CD4-positive, alpha-beta memory T cell (primary cell): ENCODE measurements at regions not wholly inside any gene's neighbourhood (a gene's known extent, or its start where the extent isn't known, plus 50 kb on each side); places are given as distances from the start of the nearest gene placed in this dataset.

Source experiments
- CTCF ChIA-PET: fragments of 350-600 bp; sonication (Branson Sonifier 250); formaldehyde crosslinking; loops from one replicate; lab custom pipeline; 2021; ENCODE audit warnings: inconsistent platforms; ENCODE audit not compliant: partially characterized antibody; lab: Charles Lee
- POLR2A ChIA-PET: fragments of 350-600 bp; sonication (Branson Sonifier 250); formaldehyde crosslinking; loops from one replicate; lab custom pipeline; 2021; ENCODE audit not compliant: partially characterized antibody; lab: Charles Lee
- DNase-seq, 5 donors: peaks; one replicate each; pipeline versions ENCODE4 v3.0.0 to v3.0.0-alpha.2; 2020 to 2022; ENCODE audit warnings: mixed read lengths in 1 of 5
- H3K27ac ChIP-seq: one replicate; pipeline ENCODE4 v1.7.0; 2013; ENCODE audit warnings: low read depth, low read length
- H3K27me3 ChIP-seq: 2 replicates; pipeline ENCODE4 v1.7.0; 2013; ENCODE audit warnings: mild to moderate bottlenecking, low read length, moderate library complexity; ENCODE audit not compliant: insufficient read depth
- H3K36me3 ChIP-seq: 2 replicates; pipeline ENCODE4 v1.7.0; 2013; ENCODE audit warnings: mild to moderate bottlenecking, low read length, moderate library complexity; ENCODE audit not compliant: insufficient read depth
- H3K4me1 ChIP-seq: 2 replicates; pipeline ENCODE4 v1.7.0; 2013; ENCODE audit warnings: mild to moderate bottlenecking, low read length, moderate library complexity; ENCODE audit not compliant: insufficient read depth
- H3K4me3 ChIP-seq, 2 donors: one replicate each; pipeline ENCODE4 v1.7.0; 2013; ENCODE audit warnings: low read length in 2 of 2, mild to moderate bottlenecking in 1 of 2
- H3K9me3 ChIP-seq, 2 donors: one replicate each; pipeline ENCODE4 v1.7.0; 2013; ENCODE audit warnings: low read length in 2 of 2, control low read depth in 1 of 2; ENCODE audit not compliant: control insufficient read depth in 1 of 2
- H3K27ac Mint-ChIP-seq, 7 donors: one replicate each; pipeline ENCODE4 v1.8.0; 2020 to 2021; ENCODE audit warnings: mixed read lengths in 7 of 7, mild to moderate bottlenecking in 6 of 7, inconsistent platforms in 3 of 7, moderate library complexity in 3 of 7
- H3K27me3 Mint-ChIP-seq, 2 donors: one replicate each; pipeline ENCODE4 v1.8.0; 2020 to 2021; ENCODE audit warnings: mixed read lengths in 2 of 2
- H3K36me3 Mint-ChIP-seq, 2 donors: one replicate each; pipeline ENCODE4 v1.8.0; 2020 to 2021; ENCODE audit warnings: mixed read lengths in 2 of 2, inconsistent platforms in 1 of 2, mild to moderate bottlenecking in 1 of 2
- H3K4me1 Mint-ChIP-seq, 4 donors: one replicate each; pipeline ENCODE4 v1.8.0; 2020 to 2021; ENCODE audit warnings: mixed read lengths in 4 of 4, mild to moderate bottlenecking in 1 of 4
- H3K4me3 Mint-ChIP-seq, 8 donors: one replicate each; pipeline ENCODE4 v1.8.0; 2020 to 2021; ENCODE audit warnings: mixed read lengths in 8 of 8, mild to moderate bottlenecking in 7 of 8, moderate library complexity in 6 of 8, inconsistent platforms in 3 of 8
- H3K9me3 Mint-ChIP-seq, 8 donors: one replicate each; pipeline ENCODE4 v1.8.0; 2020 to 2021; ENCODE audit warnings: mixed read lengths in 8 of 8, mild to moderate bottlenecking in 5 of 8, inconsistent platforms in 3 of 8, moderate library complexity in 1 of 8
- intact Hi-C: fragments of 100-400 bp; cut with micrococcal nuclease; formaldehyde crosslinking; loops from one replicate; pipeline ENCODE4 v1.15.1; 2023

DNA sequence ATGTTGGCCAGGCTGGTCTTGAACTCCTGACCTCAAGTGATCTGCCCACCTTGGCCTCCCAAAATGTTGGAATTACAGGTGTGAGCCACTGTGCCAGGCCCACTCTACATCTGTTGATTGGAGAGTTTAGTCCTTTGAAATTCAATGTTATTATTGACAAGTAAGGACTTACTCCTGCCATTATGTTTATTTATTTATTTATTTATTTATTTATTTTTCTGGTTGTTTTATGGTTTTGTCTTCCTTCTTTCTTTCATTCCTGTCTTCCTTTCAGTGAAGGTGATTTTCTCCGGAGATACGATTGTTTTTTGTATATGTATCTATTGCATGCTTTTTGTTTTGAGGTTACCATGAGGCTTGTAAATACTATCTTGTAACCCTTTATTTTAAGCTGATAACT is 602.6 kb downstream of the EPM2A start:
- POLR2A ChIA-PET, result no interaction called here
- no peak overlapping the region for H3K27ac Mint-ChIP-seq
- H3K27me3 Mint-ChIP-seq, result peaks cover 2 to 9% of the 10 kb centered on the region in 2 donors
- DNase-seq, result no peak
- no peaks in the 10 kb centered on the region for H3K9me3 Mint-ChIP-seq
- intact Hi-C loops, result no loop called here
- Histone ChIP-seq H3K4me1 (no peaks in the 10 kb centered on the region), H3K9me3 (no peaks in the 10 kb centered on the region), H3K27me3 (no peaks in the 10 kb centered on the region), H3K4me3 (no peak overlapping the region), H3K27ac (no peak overlapping the region), H3K36me3 (no peaks in the 10 kb centered on the region)
- CTCF ChIA-PET, result no interaction called here
- H3K4me1 Mint-ChIP-seq, result no peaks in the 10 kb centered on the region
- H3K4me3 Mint-ChIP-seq, result no peak overlapping the region
- H3K36me3 Mint-ChIP-seq, result no peaks in the 10 kb centered on the region

DNA sequence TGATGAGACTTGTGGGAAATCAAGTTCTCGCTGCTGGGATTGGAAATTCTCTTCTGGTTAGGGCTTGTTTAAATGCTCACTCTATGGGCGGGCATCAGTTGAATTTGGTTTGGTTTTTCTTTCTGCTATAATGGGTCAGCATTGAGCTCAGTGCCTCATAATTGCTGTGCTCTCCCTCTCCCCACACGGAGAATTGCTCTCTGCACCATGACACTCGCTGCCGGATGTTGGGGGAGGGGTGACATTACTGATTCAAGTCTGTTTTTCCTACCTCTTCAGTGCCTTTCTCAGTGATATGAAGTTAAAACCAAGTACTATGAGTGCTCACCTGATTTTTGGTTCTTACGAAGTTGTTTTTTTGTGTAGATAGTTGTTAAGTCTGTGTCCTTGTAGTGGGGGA is 599.6 kb downstream of the EPM2A start:
- Histone ChIP-seq H3K27ac (no peak overlapping the region), H3K4me3 (no peak overlapping the region), H3K9me3 (no peaks in the 10 kb centered on the region), H3K36me3 (no peaks in the 10 kb centered on the region), H3K27me3 (no peaks in the 10 kb centered on the region), H3K4me1 (no peaks in the 10 kb centered on the region)
- ChIA-PET CTCF (no interaction called here), POLR2A (no interaction called here)
- intact Hi-C loops, result no loop called here
- no peaks in the 10 kb centered on the region for H3K4me1 Mint-ChIP-seq
- peaks cover 0 to 2% (median 0%) of the 10 kb centered on the region in 8 donors for H3K9me3 Mint-ChIP-seq
- DNase-seq, result no peak
- H3K36me3 Mint-ChIP-seq, result no peaks in the 10 kb centered on the region
- no peak overlapping the region for H3K4me3 Mint-ChIP-seq
- peaks cover 5 to 9% of the 10 kb centered on the region in 2 donors for H3K27me3 Mint-ChIP-seq
- no peak overlapping the region for H3K27ac Mint-ChIP-seq

- H3K36me3 ChIP-seq, result no peaks in the 10 kb centered on the region
- no peak overlapping the region for H3K27ac Mint-ChIP-seq
- H3K4me3 ChIP-seq, result no peak overlapping the region
- intact Hi-C loops, result no loop called here
- no peak overlapping the region for H3K27ac ChIP-seq
- ChIA-PET CTCF (no interaction called here), POLR2A (no interaction called here)
- no peaks in the 10 kb centered on the region for H3K4me1 Mint-ChIP-seq
- H3K36me3 Mint-ChIP-seq, result no peaks in the 10 kb centered on the region
- no peaks in the 10 kb centered on the region for H3K27me3 ChIP-seq
- H3K9me3 ChIP-seq, result no peaks in the 10 kb centered on the region
- H3K4me3 Mint-ChIP-seq, result no peak overlapping the region
- no peak for DNase-seq
- H3K4me1 ChIP-seq, result no peaks in the 10 kb centered on the region
- H3K27me3 Mint-ChIP-seq, result peaks cover 6 to 9% of the 10 kb centered on the region in 2 donors
- peaks cover 0 to 2% (median 0%) of the 10 kb centered on the region in 8 donors for H3K9me3 Mint-ChIP-seq
Measured at GRCh38 chr6:145137425-145137824, 597.9 kb downstream of the EPM2A start.

DNA sequence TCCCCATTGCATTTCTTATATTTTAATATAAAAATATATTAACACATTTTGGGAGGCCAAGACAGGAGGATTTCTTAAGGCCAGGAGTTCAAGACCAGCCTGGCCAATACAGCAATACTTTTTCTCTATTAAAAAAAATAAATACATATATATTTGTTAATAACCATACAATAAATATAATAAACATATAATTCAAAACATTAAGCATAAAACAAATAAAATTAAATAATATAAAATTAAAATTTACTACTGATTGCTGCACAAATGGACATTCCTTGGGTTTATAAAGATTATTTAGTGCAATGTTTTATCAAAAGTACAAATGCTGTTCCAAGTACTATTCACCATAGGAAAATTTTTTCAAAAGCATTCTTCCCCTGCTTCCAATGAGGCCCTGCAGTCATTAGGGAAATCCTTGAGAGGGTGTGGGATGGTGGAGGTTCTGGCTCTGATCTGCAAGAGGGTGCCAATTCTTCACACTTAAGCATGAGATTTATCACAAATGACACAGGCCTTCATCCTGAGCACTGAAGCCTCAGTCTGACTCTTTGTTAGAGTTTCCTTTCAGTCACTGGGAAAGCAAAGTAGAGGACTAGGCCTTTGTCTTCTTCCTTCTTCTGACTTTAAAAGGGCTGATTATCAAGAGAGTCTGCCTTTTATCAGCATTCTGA is 596.7 kb downstream of the EPM2A start:
- Mint-ChIP-seq H3K4me1 (no peaks in the 10 kb centered on the region), H3K4me3 (no peak overlapping the region), H3K27me3 (peaks cover 7 to 9% of the 10 kb centered on the region in 2 donors), H3K36me3 (no peaks in the 10 kb centered on the region), H3K27ac (no peak overlapping the region), H3K9me3 (peaks cover 0 to 2% (median 0%) of the 10 kb centered on the region in 8 donors)
- intact Hi-C loops, result no loop called here
- Histone ChIP-seq H3K4me3 (no peak overlapping the region), H3K27ac (no peak overlapping the region), H3K9me3 (no peaks in the 10 kb centered on the region), H3K27me3 (no peaks in the 10 kb centered on the region), H3K36me3 (no peaks in the 10 kb centered on the region), H3K4me1 (no peaks in the 10 kb centered on the region)
- DNase-seq, result no peak
- CTCF ChIA-PET, result no interaction called here
- POLR2A ChIA-PET, result no interaction called here

DNA sequence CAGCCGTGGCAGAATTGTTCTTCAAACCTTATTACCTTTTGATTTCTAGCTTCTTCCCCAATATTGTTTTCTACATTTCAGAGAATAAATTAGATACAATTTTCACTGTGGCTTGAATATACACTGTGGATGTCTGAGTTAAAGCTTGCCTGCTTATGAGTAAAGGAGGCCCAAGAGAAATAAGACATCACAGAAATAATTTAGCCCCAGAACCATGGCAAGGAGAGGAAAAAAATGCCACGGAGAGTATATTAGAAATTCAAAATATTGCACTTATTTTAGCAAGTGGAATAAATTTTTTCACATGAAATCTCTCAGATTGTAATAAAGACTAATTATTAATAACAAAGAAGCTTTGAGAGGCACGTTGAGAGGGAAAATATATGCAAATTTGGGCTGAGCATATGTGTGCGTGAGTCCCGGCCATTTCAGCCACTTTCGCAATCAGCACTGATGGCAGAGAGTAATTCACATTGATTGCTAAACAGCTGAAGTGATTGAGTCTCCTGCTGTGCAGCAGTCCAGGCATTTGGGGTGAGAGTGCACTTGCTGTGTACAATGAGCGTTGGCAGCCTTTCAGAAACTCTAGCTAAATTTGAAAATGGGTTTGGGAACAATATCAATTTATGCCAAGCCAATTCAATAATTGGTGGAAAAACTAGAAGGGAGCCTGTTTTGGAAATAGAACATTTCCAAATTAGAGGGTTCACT is 596.0 kb downstream of the EPM2A start:
- Mint-ChIP-seq H3K27me3 (peaks cover 7 to 9% of the 10 kb centered on the region in 2 donors), H3K9me3 (peaks cover 0 to 2% (median 0%) of the 10 kb centered on the region in 8 donors), H3K4me1 (no peaks in the 10 kb centered on the region), H3K36me3 (no peaks in the 10 kb centered on the region), H3K4me3 (no peak overlapping the region), H3K27ac (no peak overlapping the region)
- Histone ChIP-seq H3K27me3 (no peaks in the 10 kb centered on the region), H3K9me3 (no peaks in the 10 kb centered on the region), H3K36me3 (no peaks in the 10 kb centered on the region), H3K27ac (no peak overlapping the region), H3K4me1 (no peaks in the 10 kb centered on the region), H3K4me3 (no peak overlapping the region)
- ChIA-PET CTCF (no interaction called here), POLR2A (no interaction called here)
- intact Hi-C loops, result no loop called here
- DNase-seq, result no peak

GRCh38 chr6:145139895-145140294 is 595.4 kb downstream of the EPM2A start:
- Mint-ChIP-seq H3K27ac (no peak overlapping the region), H3K9me3 (peaks cover 0 to 2% (median 0%) of the 10 kb centered on the region in 8 donors), H3K4me3 (no peak overlapping the region), H3K36me3 (no peaks in the 10 kb centered on the region), H3K4me1 (no peaks in the 10 kb centered on the region), H3K27me3 (peaks cover 8 to 9% of the 10 kb centered on the region in 2 donors)
- Histone ChIP-seq H3K9me3 (no peaks in the 10 kb centered on the region), H3K4me3 (no peak overlapping the region), H3K4me1 (no peaks in the 10 kb centered on the region), H3K36me3 (no peaks in the 10 kb centered on the region), H3K27ac (no peak overlapping the region), H3K27me3 (no peaks in the 10 kb centered on the region)
- intact Hi-C loops, result no loop called here
- ChIA-PET POLR2A (no interaction called here), CTCF (no interaction called here)
- no peak for DNase-seq

DNA sequence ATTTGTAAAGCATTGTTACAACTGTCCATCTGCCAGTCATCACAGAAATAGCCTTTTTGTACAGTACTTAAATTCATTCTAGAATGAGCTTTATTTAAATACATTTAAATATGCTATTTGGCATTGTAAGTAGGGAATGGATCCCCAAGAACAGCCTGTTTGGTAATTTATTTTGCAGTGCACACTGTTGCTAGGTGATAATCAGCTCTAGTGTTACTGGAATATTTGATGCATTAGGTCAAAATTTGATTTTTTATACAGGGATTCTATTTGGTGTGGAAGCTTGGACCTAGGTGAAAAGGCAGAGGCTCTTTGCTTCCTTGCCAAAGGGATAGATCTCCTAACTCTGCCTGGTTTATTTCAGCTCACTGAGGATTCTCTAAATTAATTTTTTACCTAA is 593.7 kb downstream of the EPM2A start:
- intact Hi-C loops, result no loop called here
- CTCF ChIA-PET, result no interaction called here
- Mint-ChIP-seq H3K36me3 (no peaks in the 10 kb centered on the region), H3K4me1 (no peaks in the 10 kb centered on the region), H3K27ac (no peak overlapping the region), H3K4me3 (no peak overlapping the region), H3K9me3 (peaks cover 0 to 2% (median 0%) of the 10 kb centered on the region in 8 donors), H3K27me3 (peaks cover 7 to 10% of the 10 kb centered on the region in 2 donors)
- H3K27ac ChIP-seq, result no peak overlapping the region
- H3K36me3 ChIP-seq, result no peaks in the 10 kb centered on the region
- no peak overlapping the region for H3K4me3 ChIP-seq
- POLR2A ChIA-PET, result no interaction called here
- H3K4me1 ChIP-seq, result no peaks in the 10 kb centered on the region
- no peaks in the 10 kb centered on the region for H3K27me3 ChIP-seq
- H3K9me3 ChIP-seq, result no peaks in the 10 kb centered on the region
- no peak for DNase-seq
